ENCODE measurements at regions not wholly inside any gene's neighbourhood (a gene's known extent, or its start where the extent isn't known, plus 50 kb on each side); places are given as distances from the start of the nearest gene placed in this dataset.

- Histone ChIP-seq H3K79me2 (ENCODE audit: low read length) (no peaks in the 10 kb centered on the region), H4K20me1 (ENCODE audit: low read length) (no peaks in the 10 kb centered on the region), H3K4me1 (ENCODE audit: insufficient read depth, low read length) (no peaks in the 10 kb centered on the region), H3K9me3 (ENCODE audit: low read length) (no peaks in the 10 kb centered on the region), H3K27me3 (ENCODE audit: low read length) (peaks cover 21% of the 10 kb centered on the region), H2AFZ (ENCODE audit: low read length) (no peak overlapping the region), H3F3A (ENCODE audit: low read length, unreplicated experiment) (no peaks in the 10 kb centered on the region), H3K9ac (ENCODE audit: low read length) (no peak overlapping the region), H3K27ac (ENCODE audit: low read length) (no peak overlapping the region), H3K36me3 (ENCODE audit: low read depth, low read length) (no peaks in the 10 kb centered on the region), H3K4me3 (ENCODE audit: low read length) (no peak overlapping the region), H3K9me2 (replicated peaks; ENCODE audit: low read length) (no peaks in the 10 kb centered on the region), H3K4me2 (ENCODE audit: low read length) (no peak overlapping the region)
- DNase-seq (no peak), ATAC-seq (no peak)
- POLR2A ChIA-PET (ENCODE audit: unreplicated experiment) = no interaction called here
- CTCF ChIA-PET = no interaction called here
- no TSS peak for BruUV-seq (replicated peaks)
- intact Hi-C loops (cut with micrococcal nuclease) = no loop called here
- TF ChIP-seq EZH2phosphoT487 (IDR thresholded peaks at IDR 0.05; ENCODE audit: borderline replicate concordance, low read length) = no peak
- no peak for TF ChIP-seq EZH2 (IDR thresholded peaks at IDR 0.05; ENCODE audit: low read length, unreplicated experiment)
- TF ChIP-seq CTCF (conservative IDR thresholded peaks at IDR 0.05; ENCODE audit: low read depth, low read length) = no peak
These were observed 327.5 kb upstream of the HNRNPA3 start for GRCh38 chr2:176885001-176885643.

GRCh38 chr2:176885661-176886060, 326.9 kb upstream of the HNRNPA3 start:
- H3F3A ChIP-seq (ENCODE audit: low read length, unreplicated experiment) = no peaks in the 10 kb centered on the region
- TF ChIP-seq EZH2phosphoT487 (IDR thresholded peaks at IDR 0.05; ENCODE audit: borderline replicate concordance, low read length) (no peak), CTCF (conservative IDR thresholded peaks at IDR 0.05; ENCODE audit: low read depth, low read length) (no peak), EZH2 (IDR thresholded peaks at IDR 0.05; ENCODE audit: low read length, unreplicated experiment) (no peak)
- H2AFZ ChIP-seq (ENCODE audit: low read length) = no peak overlapping the region
- H3K79me2 ChIP-seq (ENCODE audit: low read length) = no peaks in the 10 kb centered on the region
- no peaks in the 10 kb centered on the region for H4K20me1 ChIP-seq (ENCODE audit: low read length)
- H3K4me3 ChIP-seq (ENCODE audit: low read length) = no peak overlapping the region
- ChIA-PET POLR2A (ENCODE audit: unreplicated experiment) (no interaction called here), CTCF (no interaction called here)
- no peaks in the 10 kb centered on the region for H3K4me1 ChIP-seq (ENCODE audit: insufficient read depth, low read length)
- H3K36me3 ChIP-seq (ENCODE audit: low read depth, low read length) = no peaks in the 10 kb centered on the region
- H3K9me3 ChIP-seq (ENCODE audit: low read length) = no peaks in the 10 kb centered on the region
- DNase-seq (peak; percentile 28), ATAC-seq (no peak)
- BruUV-seq (replicated peaks) = no TSS peak
- intact Hi-C loops (cut with micrococcal nuclease) = no loop called here
- peaks cover 21% of the 10 kb centered on the region for H3K27me3 ChIP-seq (ENCODE audit: low read length)
- no peak overlapping the region for H3K9ac ChIP-seq (ENCODE audit: low read length)
- H3K27ac ChIP-seq (ENCODE audit: low read length) = no peak overlapping the region
- H3K9me2 ChIP-seq (replicated peaks; ENCODE audit: low read length) = no peaks in the 10 kb centered on the region
- H3K4me2 ChIP-seq (ENCODE audit: low read length) = no peak overlapping the region

- CTCF ChIA-PET = no interaction called here
- H4K20me1 ChIP-seq (ENCODE audit: low read length) = no peaks in the 10 kb centered on the region
- no peaks in the 10 kb centered on the region for H3K4me1 ChIP-seq (ENCODE audit: insufficient read depth, low read length)
- peaks cover 35% of the 10 kb centered on the region for H3K27me3 ChIP-seq (ENCODE audit: low read length)
- no TSS peak for BruUV-seq (replicated peaks)
- intact Hi-C loops (cut with micrococcal nuclease) = no loop called here
- TF ChIP-seq CTCF (conservative IDR thresholded peaks at IDR 0.05; ENCODE audit: low read depth, low read length) (no peak), EZH2phosphoT487 (IDR thresholded peaks at IDR 0.05; ENCODE audit: borderline replicate concordance, low read length) (no peak), EZH2 (IDR thresholded peaks at IDR 0.05; ENCODE audit: low read length, unreplicated experiment) (no peak)
- H3F3A ChIP-seq (ENCODE audit: low read length, unreplicated experiment) = no peaks in the 10 kb centered on the region
- H3K79me2 ChIP-seq (ENCODE audit: low read length) = no peaks in the 10 kb centered on the region
- no peaks in the 10 kb centered on the region for H3K9me2 ChIP-seq (replicated peaks; ENCODE audit: low read length)
- no peak for ATAC-seq
- H3K36me3 ChIP-seq (ENCODE audit: low read depth, low read length) = no peaks in the 10 kb centered on the region
- POLR2A ChIA-PET (ENCODE audit: unreplicated experiment) = no interaction called here
- no peak overlapping the region for H3K27ac ChIP-seq (ENCODE audit: low read length)
- H3K9me3 ChIP-seq (ENCODE audit: low read length) = no peaks in the 10 kb centered on the region
- no peak overlapping the region for H2AFZ ChIP-seq (ENCODE audit: low read length)
- H3K4me3 ChIP-seq (ENCODE audit: low read length) = no peak overlapping the region
- H3K4me2 ChIP-seq (ENCODE audit: low read length) = no peak overlapping the region
- no peak overlapping the region for H3K9ac ChIP-seq (ENCODE audit: low read length)
- DNase-seq = no peak
These were observed 321.5 kb upstream of the HNRNPA3 start for GRCh38 chr2:176891105-176891504.
